CD4-positive, alpha-beta memory T cell (primary cell): ENCODE measurements at regions not wholly inside any gene's neighbourhood (a gene's known extent, or its start where the extent isn't known, plus 50 kb on each side); places are given as distances from the start of the nearest gene placed in this dataset.

Experiments used
- CTCF ChIA-PET: fragments of 350-600 bp; sonication (Branson Sonifier 250); formaldehyde crosslinking; loops from one replicate; lab custom pipeline; 2021; ENCODE audit warnings: inconsistent platforms; ENCODE audit not compliant: partially characterized antibody; lab: Charles Lee
- POLR2A ChIA-PET: fragments of 350-600 bp; sonication (Branson Sonifier 250); formaldehyde crosslinking; loops from one replicate; lab custom pipeline; 2021; ENCODE audit not compliant: partially characterized antibody; lab: Charles Lee
- DNase-seq, 5 donors: peaks; one replicate each; pipeline versions ENCODE4 v3.0.0 to v3.0.0-alpha.2; 2020 to 2022; ENCODE audit warnings: mixed read lengths in 1 of 5
- H3K27ac ChIP-seq: one replicate; pipeline ENCODE4 v1.7.0; 2013; ENCODE audit warnings: low read depth, low read length
- H3K27me3 ChIP-seq: 2 replicates; pipeline ENCODE4 v1.7.0; 2013; ENCODE audit warnings: mild to moderate bottlenecking, low read length, moderate library complexity; ENCODE audit not compliant: insufficient read depth
- H3K36me3 ChIP-seq: 2 replicates; pipeline ENCODE4 v1.7.0; 2013; ENCODE audit warnings: mild to moderate bottlenecking, low read length, moderate library complexity; ENCODE audit not compliant: insufficient read depth
- H3K4me1 ChIP-seq: 2 replicates; pipeline ENCODE4 v1.7.0; 2013; ENCODE audit warnings: mild to moderate bottlenecking, low read length, moderate library complexity; ENCODE audit not compliant: insufficient read depth
- H3K4me3 ChIP-seq, 2 donors: one replicate each; pipeline ENCODE4 v1.7.0; 2013; ENCODE audit warnings: low read length in 2 of 2, mild to moderate bottlenecking in 1 of 2
- H3K9me3 ChIP-seq, 2 donors: one replicate each; pipeline ENCODE4 v1.7.0; 2013; ENCODE audit warnings: low read length in 2 of 2, control low read depth in 1 of 2; ENCODE audit not compliant: control insufficient read depth in 1 of 2
- H3K27ac Mint-ChIP-seq, 7 donors: one replicate each; pipeline ENCODE4 v1.8.0; 2020 to 2021; ENCODE audit warnings: mixed read lengths in 7 of 7, mild to moderate bottlenecking in 6 of 7, inconsistent platforms in 3 of 7, moderate library complexity in 3 of 7
- H3K27me3 Mint-ChIP-seq, 2 donors: one replicate each; pipeline ENCODE4 v1.8.0; 2020 to 2021; ENCODE audit warnings: mixed read lengths in 2 of 2
- H3K36me3 Mint-ChIP-seq, 2 donors: one replicate each; pipeline ENCODE4 v1.8.0; 2020 to 2021; ENCODE audit warnings: mixed read lengths in 2 of 2, inconsistent platforms in 1 of 2, mild to moderate bottlenecking in 1 of 2
- H3K4me1 Mint-ChIP-seq, 4 donors: one replicate each; pipeline ENCODE4 v1.8.0; 2020 to 2021; ENCODE audit warnings: mixed read lengths in 4 of 4, mild to moderate bottlenecking in 1 of 4
- H3K4me3 Mint-ChIP-seq, 8 donors: one replicate each; pipeline ENCODE4 v1.8.0; 2020 to 2021; ENCODE audit warnings: mixed read lengths in 8 of 8, mild to moderate bottlenecking in 7 of 8, moderate library complexity in 6 of 8, inconsistent platforms in 3 of 8
- H3K9me3 Mint-ChIP-seq, 8 donors: one replicate each; pipeline ENCODE4 v1.8.0; 2020 to 2021; ENCODE audit warnings: mixed read lengths in 8 of 8, mild to moderate bottlenecking in 5 of 8, inconsistent platforms in 3 of 8, moderate library complexity in 1 of 8
- intact Hi-C: fragments of 100-400 bp; cut with micrococcal nuclease; formaldehyde crosslinking; loops from one replicate; pipeline ENCODE4 v1.15.1; 2023

DNA sequence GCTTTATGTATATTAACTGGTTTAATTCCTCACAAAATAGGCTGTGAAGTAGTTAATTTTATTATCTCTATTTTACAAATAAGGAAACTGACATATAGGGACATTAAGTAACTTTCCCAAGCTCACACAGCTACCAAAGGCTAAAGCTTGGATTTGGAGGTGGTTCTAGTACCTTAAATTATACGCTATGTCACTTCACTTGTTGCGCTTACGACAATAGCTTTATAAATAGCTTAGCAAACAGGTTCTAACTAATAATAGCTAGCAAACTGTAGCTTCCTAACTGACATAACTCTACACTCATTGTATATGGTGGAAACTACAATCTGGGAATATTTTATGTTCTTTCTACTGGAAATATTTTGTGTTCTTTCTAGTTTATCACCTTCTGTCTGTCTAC lies 666.4 kb upstream of the CPEB2 start:
- Mint-ChIP-seq H3K27ac (no peak overlapping the region), H3K9me3 (peaks cover 0 to 5% (median 0%) of the 10 kb centered on the region in 8 donors), H3K4me1 (no peaks in the 10 kb centered on the region), H3K36me3 (no peaks in the 10 kb centered on the region), H3K27me3 (no peaks in the 10 kb centered on the region), H3K4me3 (no peak overlapping the region)
- Histone ChIP-seq H3K4me3 (no peak overlapping the region), H3K27me3 (no peaks in the 10 kb centered on the region), H3K4me1 (no peaks in the 10 kb centered on the region), H3K36me3 (no peaks in the 10 kb centered on the region), H3K27ac (no peak overlapping the region), H3K9me3 (no peaks in the 10 kb centered on the region)
- POLR2A ChIA-PET = no interaction called here
- CTCF ChIA-PET = no interaction called here
- intact Hi-C loops = no loop called here
- no peak for DNase-seq

DNA sequence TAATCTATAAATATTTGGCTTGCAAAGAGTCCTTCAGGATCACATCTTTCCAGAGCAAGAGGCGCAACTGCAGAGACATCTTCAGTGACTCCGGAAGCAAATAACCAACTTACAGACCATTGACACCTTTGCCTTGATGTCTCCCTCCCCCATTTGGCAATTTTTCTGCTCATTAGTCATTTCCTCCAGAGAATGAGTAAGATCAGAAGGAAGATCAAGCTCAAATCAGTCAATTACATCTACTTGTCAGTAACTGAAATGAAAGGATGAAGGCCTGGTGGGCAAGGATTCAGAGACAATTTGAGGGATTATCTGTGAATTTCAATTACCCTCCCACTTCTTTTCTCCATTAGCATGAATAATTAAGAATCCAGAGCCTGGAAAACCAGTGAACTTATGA lies 665.6 kb upstream of the CPEB2 start:
- ChIA-PET CTCF (no interaction called here), POLR2A (no interaction called here)
- no peak overlapping the region for H3K27ac Mint-ChIP-seq
- H3K9me3 Mint-ChIP-seq = peaks cover 0 to 5% (median 0%) of the 10 kb centered on the region in 8 donors
- Histone ChIP-seq H3K36me3 (no peaks in the 10 kb centered on the region), H3K9me3 (no peaks in the 10 kb centered on the region), H3K27me3 (no peaks in the 10 kb centered on the region), H3K4me1 (no peaks in the 10 kb centered on the region), H3K4me3 (no peak overlapping the region), H3K27ac (no peak overlapping the region)
- no peaks in the 10 kb centered on the region for H3K4me1 Mint-ChIP-seq
- intact Hi-C loops = no loop called here
- H3K4me3 Mint-ChIP-seq = no peak overlapping the region
- no peaks in the 10 kb centered on the region for H3K36me3 Mint-ChIP-seq
- no peaks in the 10 kb centered on the region for H3K27me3 Mint-ChIP-seq
- DNase-seq = no peak

DNA sequence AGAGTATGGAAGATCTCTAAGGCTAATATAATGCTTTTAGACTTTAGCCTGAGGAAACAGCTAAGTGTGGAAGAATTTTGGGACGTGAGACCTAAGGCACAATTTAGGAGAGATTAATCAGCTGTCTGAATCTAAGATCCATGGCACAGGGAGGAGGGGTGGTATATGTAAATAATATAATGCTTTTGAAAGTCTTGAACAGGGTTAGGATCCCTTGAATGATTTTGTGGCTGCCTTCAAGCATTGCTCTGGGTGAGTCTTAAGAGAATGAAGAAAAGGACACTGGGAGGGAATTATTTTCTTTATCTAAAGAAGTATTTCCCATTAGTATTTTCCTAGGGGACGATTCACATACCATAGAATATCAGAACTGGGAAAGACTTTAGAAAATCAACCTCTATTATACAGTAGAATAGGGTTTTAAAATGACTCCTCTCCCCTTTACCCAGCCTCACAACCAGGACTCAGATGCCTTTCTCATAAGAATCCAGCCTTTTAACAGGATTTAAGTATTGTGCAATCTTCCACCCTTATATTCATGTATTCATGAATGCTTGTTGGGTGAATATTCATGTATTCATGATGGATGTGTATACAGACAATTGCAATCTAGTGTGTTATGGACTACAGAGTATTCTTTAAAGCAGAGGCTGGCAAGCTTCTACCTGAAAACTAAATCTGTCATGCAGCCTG lies 664.2 kb upstream of the CPEB2 start:
- Mint-ChIP-seq H3K27ac (no peak overlapping the region), H3K4me1 (no peaks in the 10 kb centered on the region), H3K27me3 (no peaks in the 10 kb centered on the region), H3K9me3 (peaks cover 0 to 5% (median 0%) of the 10 kb centered on the region in 8 donors), H3K36me3 (no peaks in the 10 kb centered on the region), H3K4me3 (no peak overlapping the region)
- Histone ChIP-seq H3K27me3 (no peaks in the 10 kb centered on the region), H3K27ac (no peak overlapping the region), H3K9me3 (no peaks in the 10 kb centered on the region), H3K4me3 (no peak overlapping the region), H3K4me1 (no peaks in the 10 kb centered on the region), H3K36me3 (no peaks in the 10 kb centered on the region)
- ChIA-PET POLR2A (no interaction called here), CTCF (no interaction called here)
- DNase-seq = no peak
- intact Hi-C loops = no loop called here

DNA sequence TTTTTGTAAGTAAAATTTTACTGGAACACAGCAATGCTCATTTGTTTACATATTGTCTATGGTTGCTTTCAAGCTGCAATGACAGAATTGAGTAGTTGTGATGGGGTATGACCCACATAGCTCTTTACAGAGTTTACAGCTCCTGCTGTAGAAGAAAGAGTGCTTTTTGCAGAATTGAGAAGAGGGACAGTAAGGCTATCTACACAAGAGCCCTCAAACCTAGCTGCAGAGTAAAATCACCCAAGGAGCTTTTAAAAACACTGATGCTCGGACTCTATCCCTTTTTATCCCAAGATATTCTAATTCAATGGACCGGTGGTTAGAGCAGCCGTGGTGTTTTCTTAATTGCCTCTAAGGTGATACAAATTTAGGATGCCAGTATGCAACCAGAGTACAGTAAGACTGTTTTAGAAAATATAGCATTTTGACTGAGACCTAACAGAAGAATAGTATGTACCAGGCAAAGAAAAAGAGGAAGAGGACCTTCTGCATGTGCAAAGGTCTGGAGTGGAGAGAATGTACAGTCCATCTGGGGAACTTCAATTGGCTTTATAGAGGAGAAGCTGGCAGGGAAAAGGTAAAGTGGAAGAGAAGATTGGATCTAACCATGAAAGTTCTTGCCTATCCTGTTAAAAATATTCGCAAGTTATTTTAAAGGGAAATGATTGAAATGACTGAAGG lies 663.6 kb upstream of the CPEB2 start:
- no peaks in the 10 kb centered on the region for H3K9me3 ChIP-seq
- intact Hi-C loops = no loop called here
- no peak overlapping the region for H3K4me3 Mint-ChIP-seq
- H3K9me3 Mint-ChIP-seq = peaks cover 0 to 5% (median 0%) of the 10 kb centered on the region in 8 donors
- POLR2A ChIA-PET = no interaction called here
- no peak overlapping the region for H3K27ac Mint-ChIP-seq
- no peaks in the 10 kb centered on the region for H3K4me1 ChIP-seq
- no peak for DNase-seq
- no peaks in the 10 kb centered on the region for H3K36me3 Mint-ChIP-seq
- no peaks in the 10 kb centered on the region for H3K27me3 ChIP-seq
- no peaks in the 10 kb centered on the region for H3K27me3 Mint-ChIP-seq
- H3K27ac ChIP-seq = no peak overlapping the region
- H3K36me3 ChIP-seq = no peaks in the 10 kb centered on the region
- H3K4me3 ChIP-seq = no peak overlapping the region
- no peaks in the 10 kb centered on the region for H3K4me1 Mint-ChIP-seq
- CTCF ChIA-PET = no interaction called here

DNA sequence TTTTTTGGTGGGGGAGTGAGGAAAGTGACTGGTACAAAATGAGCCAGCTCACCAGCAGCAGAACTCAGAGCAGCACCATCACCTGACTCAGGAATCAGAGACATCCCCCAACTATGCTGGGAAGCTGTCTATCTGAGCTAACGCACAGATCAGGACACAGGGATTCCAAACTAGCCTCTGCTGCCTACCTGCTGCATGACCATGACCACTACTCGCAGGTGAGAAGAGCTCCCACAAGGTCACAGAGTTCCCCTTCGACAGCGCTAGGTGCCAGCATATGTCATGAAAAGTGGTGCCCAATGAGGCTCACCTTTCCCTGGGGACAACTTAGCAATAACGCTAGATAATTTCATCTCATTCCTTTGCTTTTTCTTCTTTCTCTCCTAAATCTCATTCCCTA lies 662.6 kb upstream of the CPEB2 start:
- no peak overlapping the region for H3K4me3 ChIP-seq
- ChIA-PET CTCF (no interaction called here), POLR2A (no interaction called here)
- H3K9me3 ChIP-seq = no peaks in the 10 kb centered on the region
- no peaks in the 10 kb centered on the region for H3K9me3 Mint-ChIP-seq
- H3K27ac ChIP-seq = no peak overlapping the region
- H3K4me1 Mint-ChIP-seq = no peaks in the 10 kb centered on the region
- no peaks in the 10 kb centered on the region for H3K27me3 ChIP-seq
- H3K27ac Mint-ChIP-seq = no peak overlapping the region
- no peaks in the 10 kb centered on the region for H3K27me3 Mint-ChIP-seq
- H3K4me1 ChIP-seq = no peaks in the 10 kb centered on the region
- intact Hi-C loops = no loop called here
- no peak for DNase-seq
- no peaks in the 10 kb centered on the region for H3K36me3 Mint-ChIP-seq
- no peaks in the 10 kb centered on the region for H3K36me3 ChIP-seq
- no peak overlapping the region for H3K4me3 Mint-ChIP-seq

DNA sequence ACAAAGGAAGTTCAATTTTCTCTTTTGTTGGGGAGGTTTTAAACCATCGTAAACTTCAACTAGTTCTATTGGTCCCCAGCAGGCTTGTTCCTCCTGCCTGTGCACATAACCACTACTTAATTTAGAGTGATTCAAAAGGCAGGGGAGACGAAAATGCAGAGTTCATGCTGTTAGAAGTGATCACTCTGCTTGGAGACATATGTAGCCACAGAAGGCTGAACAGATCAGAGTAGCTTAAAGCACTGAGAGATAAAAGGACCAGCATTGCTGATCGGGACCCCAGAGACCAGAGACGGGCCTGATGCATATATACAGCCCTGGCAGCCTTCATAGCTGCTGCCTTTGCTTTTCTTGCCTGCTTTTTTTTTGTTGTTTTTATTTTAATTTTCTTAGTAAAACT lies 662.0 kb upstream of the CPEB2 start:
- H3K4me3 ChIP-seq = no peak overlapping the region
- no peak overlapping the region for H3K27ac ChIP-seq
- no peak for DNase-seq
- Mint-ChIP-seq H3K27ac (no peak overlapping the region), H3K9me3 (no peaks in the 10 kb centered on the region), H3K27me3 (no peaks in the 10 kb centered on the region), H3K36me3 (no peaks in the 10 kb centered on the region), H3K4me3 (no peak overlapping the region), H3K4me1 (no peaks in the 10 kb centered on the region)
- H3K36me3 ChIP-seq = no peaks in the 10 kb centered on the region
- intact Hi-C loops = no loop called here
- ChIA-PET CTCF (no interaction called here), POLR2A (no interaction called here)
- no peaks in the 10 kb centered on the region for H3K4me1 ChIP-seq
- H3K27me3 ChIP-seq = no peaks in the 10 kb centered on the region
- no peaks in the 10 kb centered on the region for H3K9me3 ChIP-seq

DNA sequence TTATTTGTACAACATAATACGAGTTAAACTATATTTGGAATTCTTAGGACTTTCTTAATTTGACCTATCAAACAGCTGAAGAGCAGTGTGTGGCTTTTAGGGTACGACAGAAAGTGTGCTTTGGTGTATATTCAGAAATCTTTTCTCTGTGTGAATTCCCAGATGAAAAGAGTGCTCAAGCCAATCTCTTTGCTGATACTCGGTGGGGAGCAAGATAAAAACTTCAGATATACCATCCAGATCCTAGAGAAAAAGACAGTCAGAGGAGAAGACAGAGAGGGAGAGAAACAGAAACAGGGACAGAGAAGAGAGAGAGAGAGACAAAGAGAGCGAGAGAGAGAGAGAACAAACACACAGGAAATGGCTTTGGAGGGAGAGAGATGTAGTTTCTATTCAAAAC lies 658.3 kb upstream of the CPEB2 start:
- ChIA-PET POLR2A (no interaction called here), CTCF (no interaction called here)
- Histone ChIP-seq H3K27ac (no peak overlapping the region), H3K4me1 (no peaks in the 10 kb centered on the region), H3K36me3 (no peaks in the 10 kb centered on the region), H3K27me3 (no peaks in the 10 kb centered on the region), H3K9me3 (no peaks in the 10 kb centered on the region), H3K4me3 (no peak overlapping the region)
- intact Hi-C loops = no loop called here
- Mint-ChIP-seq H3K4me3 (no peak overlapping the region), H3K27ac (no peak overlapping the region), H3K36me3 (no peaks in the 10 kb centered on the region), H3K27me3 (peaks cover 0 to 2% of the 10 kb centered on the region in 2 donors), H3K9me3 (peaks cover 0 to 3% (median 0%) of the 10 kb centered on the region in 8 donors), H3K4me1 (no peaks in the 10 kb centered on the region)
- DNase-seq = no peak
